A673 (cell line): ENCODE measurements at regions not wholly inside any gene's neighbourhood (a gene's known extent, or its start where the extent isn't known, plus 50 kb on each side); places are given as distances from the start of the nearest gene placed in this dataset.

ENCODE experiments used
- CTCF ChIP-seq: fragments of 300-800, 200-600 bp; sonication (generic); conservative IDR thresholded peaks from 2 replicates; pipeline ENCODE4 v1.5.1; 2017; ENCODE audit warnings: low read depth, mild to moderate bottlenecking, antibody characterized with exemption, low read length, moderate library complexity, mixed read lengths
- EZH2 ChIP-seq: fragments of 200-600 bp; sonication (generic); IDR thresholded peaks from 2 replicates; pipeline ENCODE4 v1.6.1; 2017; ENCODE audit warnings: borderline replicate concordance, low read depth, mild to moderate bottlenecking, mixed read lengths, antibody characterized with exemption, low read length; ENCODE audit not compliant: poor library complexity, severe bottlenecking

GRCh38 chr7:24436131-24436920 is 136.9 kb upstream of the PALS2 start:
- no peak for TF ChIP-seq CTCF
- TF ChIP-seq EZH2 = no peak
